HCT116 (cell line): ENCODE measurements at regions not wholly inside any gene's neighbourhood (a gene's known extent, or its start where the extent isn't known, plus 50 kb on each side); places are given as distances from the start of the nearest gene placed in this dataset.

Experiments used
- CEBPB ChIP-seq: IDR thresholded peaks from 2 replicates; pipeline ENCODE4 v1.6.1; 2012; ENCODE audit warnings: low read depth
- EZH2 ChIP-seq: fragments of 200-600 bp; sonication (generic); IDR thresholded peaks from 2 replicates; pipeline ENCODE4 v1.6.1; 2017; ENCODE audit warnings: antibody characterized with exemption, mixed run types
- POLR2AphosphoS5 ChIP-seq: IDR thresholded peaks from 2 replicates; pipeline ENCODE4 v1.6.1; 2011; ENCODE audit warnings: mild to moderate bottlenecking, low read depth, low read length, moderate library complexity
- TF ChIP-seq, protein P1 (sequence below): IDR thresholded peaks from 2 replicates; pipeline ENCODE4 v1.6.1; 2012

DNA sequence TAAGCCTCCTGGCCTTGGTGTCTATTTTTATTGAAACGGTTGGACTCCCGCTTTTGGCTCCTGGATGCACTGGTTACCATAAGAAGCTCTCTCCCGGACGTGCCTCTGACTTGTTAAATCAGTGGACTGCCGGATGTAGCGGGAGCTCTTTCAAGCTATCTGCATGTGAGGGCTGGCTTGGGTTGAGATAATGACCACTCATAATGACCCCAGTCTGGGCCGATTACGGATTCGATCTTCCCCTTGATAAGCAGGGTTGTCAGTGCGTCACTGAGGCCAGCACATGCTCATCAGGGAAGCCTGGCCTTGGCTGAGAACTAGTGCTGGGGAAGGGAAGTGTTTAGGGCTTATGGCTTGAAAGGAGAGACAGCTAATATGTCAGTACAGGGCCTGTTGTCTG is 528.1 kb downstream of the CDH26 start:
- TF ChIP-seq EZH2 (no peak), POLR2AphosphoS5 (no peak), CEBPB (no peak)
- TF ChIP-seq, protein P1, sequence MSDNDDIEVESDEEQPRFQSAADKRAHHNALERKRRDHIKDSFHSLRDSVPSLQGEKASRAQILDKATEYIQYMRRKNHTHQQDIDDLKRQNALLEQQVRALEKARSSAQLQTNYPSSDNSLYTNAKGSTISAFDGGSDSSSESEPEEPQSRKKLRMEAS: no peak
